CD14-positive monocyte (primary cell): ENCODE measurements at regions not wholly inside any gene's neighbourhood (a gene's known extent, or its start where the extent isn't known, plus 50 kb on each side); places are given as distances from the start of the nearest gene placed in this dataset.
A peak's percentile ranks its signal among the peaks of the same experiment; 100 is the strongest.
"Not testable (repeated sequence)": the region's sequence is repeated elsewhere in the genome, so short reads cannot be mapped to it uniquely, and the experiment has no call there.

Experiments
- DNase-seq, 3 donors: peaks; one replicate each; pipeline ENCODE4 v3.0.0-alpha.2; 2011 to 2022
- H2AFZ ChIP-seq: 2 replicates; pipeline ENCODE4 v1.6.0; 2012; ENCODE audit warnings: mild to moderate bottlenecking, low read depth, low read length, inconsistent platforms; ENCODE audit not compliant: insufficient read depth, poor library complexity, severe bottlenecking
- H3K27ac ChIP-seq, 2 donors: 1 replicate in 1 of 2; 2 replicates in 1 of 2; pipeline ENCODE4 v1.5.1; 2012 to 2013; ENCODE audit warnings: low read length in 2 of 2, control low read depth in 1 of 2, inconsistent platforms in 1 of 2, low read depth in 1 of 2, mild to moderate bottlenecking in 1 of 2
- H3K27me3 ChIP-seq, 2 donors: one replicate each; pipeline versions ENCODE4 v1.6.0 to v1.6.1; 2011 to 2013; ENCODE audit warnings: low read length in 2 of 2; ENCODE audit not compliant: control insufficient read depth in 2 of 2, insufficient read depth in 2 of 2
- H3K36me3 ChIP-seq, 2 donors: replicated peaks in 1 of 2; 1 replicate in 1 of 2; 2 replicates in 1 of 2; pipeline versions ENCODE4 v1.5.1 to v1.6.1; 2012 to 2013; ENCODE audit warnings: low read length in 2 of 2, control low read depth in 1 of 2, inconsistent platforms in 1 of 2, mild to moderate bottlenecking in 1 of 2; ENCODE audit not compliant: insufficient read depth in 2 of 2, control insufficient read depth in 1 of 2
- H3K4me1 ChIP-seq, 2 donors: 1 replicate in 1 of 2; 2 replicates in 1 of 2; pipeline versions ENCODE4 v1.5.1 to v1.6.1; 2012 to 2013; ENCODE audit warnings: low read length in 2 of 2, control low read depth in 1 of 2, inconsistent platforms in 1 of 2, mild to moderate bottlenecking in 1 of 2, moderate library complexity in 1 of 2; ENCODE audit not compliant: insufficient read depth in 2 of 2, control insufficient read depth in 1 of 2
- H3K4me2 ChIP-seq: replicated peaks from 2 replicates; pipeline ENCODE3; 2012; ENCODE audit warnings: low read length, moderate library complexity, mild to moderate bottlenecking; ENCODE audit not compliant: poor library complexity, severe bottlenecking; ENCODE audit errors: extremely low read depth
- H3K4me3 ChIP-seq, 3 experiments: fragments of 200-600 bp in 1 of 3; sonication (generic) in 1 of 3; replicated peaks in 1 of 3; 1 replicate in 2 of 3; 2 replicates in 1 of 3; pipeline ENCODE4 v1.5.1; 2011 to 2013; ENCODE audit warnings: low read length in 3 of 3, mild to moderate bottlenecking in 3 of 3, control low read depth in 2 of 3, low read depth in 2 of 3, inconsistent platforms in 1 of 3, moderate library complexity in 1 of 3
- H3K79me2 ChIP-seq: 2 replicates; pipeline ENCODE4 v1.6.0; 2012; ENCODE audit warnings: mild to moderate bottlenecking, control low read depth, inconsistent platforms, low read length, moderate library complexity; ENCODE audit not compliant: insufficient read depth
- H3K9ac ChIP-seq: 2 replicates; pipeline ENCODE4 v1.6.0; 2017; ENCODE audit warnings: low read length, mild to moderate bottlenecking; ENCODE audit not compliant: insufficient read depth, poor library complexity, severe bottlenecking
- H3K9me3 ChIP-seq, 2 donors: replicated peaks in 1 of 2; 1 replicate in 1 of 2; 2 replicates in 1 of 2; pipeline versions ENCODE4 v1.5.1 to v1.6.1; 2012 to 2013; ENCODE audit warnings: low read length in 2 of 2, control low read depth in 1 of 2; ENCODE audit not compliant: control insufficient read depth in 1 of 2, insufficient read depth in 1 of 2
- H4K20me1 ChIP-seq: 2 replicates; pipeline ENCODE4 v1.6.0; 2012; ENCODE audit warnings: mild to moderate bottlenecking, low read length, control low read depth, moderate library complexity; ENCODE audit not compliant: insufficient read depth
- H3K27ac Mint-ChIP-seq, 7 donors: one replicate each; pipeline ENCODE4 v1.8.0; 2020; ENCODE audit warnings: mild to moderate bottlenecking in 7 of 7, mixed read lengths in 7 of 7, moderate library complexity in 6 of 7, inconsistent platforms in 2 of 7
- H3K27me3 Mint-ChIP-seq, 3 donors: one replicate each; pipeline ENCODE4 v1.8.0; 2021 to 2022; ENCODE audit warnings: low read depth in 3 of 3, mild to moderate bottlenecking in 3 of 3, mixed read lengths in 3 of 3, moderate library complexity in 3 of 3, inconsistent platforms in 1 of 3
- H3K36me3 Mint-ChIP-seq, 2 donors: one replicate each; pipeline ENCODE4 v1.8.0; 2020; ENCODE audit warnings: mixed read lengths in 2 of 2, inconsistent platforms in 1 of 2, mild to moderate bottlenecking in 1 of 2
- H3K4me1 Mint-ChIP-seq: one replicate; pipeline ENCODE4 v1.8.0; 2020; ENCODE audit warnings: mild to moderate bottlenecking, mixed read lengths
- H3K4me3 Mint-ChIP-seq, 2 donors: one replicate each; pipeline ENCODE4 v1.8.0; 2020; ENCODE audit warnings: mild to moderate bottlenecking in 2 of 2, mixed read lengths in 2 of 2, moderate library complexity in 1 of 2
- H3K9me3 Mint-ChIP-seq, 7 donors: one replicate each; pipeline ENCODE4 v1.8.0; 2020 to 2022; ENCODE audit warnings: mixed read lengths in 7 of 7, mild to moderate bottlenecking in 6 of 7, moderate library complexity in 6 of 7, inconsistent platforms in 2 of 7
- CTCF ChIP-seq: fragments of 200-600 bp; IDR thresholded peaks from one replicate; pipeline ENCODE4 v1.8.0; 2022; ENCODE audit warnings: antibody characterized with exemption, mild to moderate bottlenecking
- WGBS: methylation state at CpG from one replicate; pipeline ENCODE4 v1.1.5; 2013; ENCODE audit warnings: missing lambda C conversion rate; ENCODE audit not compliant: insufficient coverage; 5-methylcytosine and 5-hydroxymethylcytosine counted together
- intact Hi-C, 2 donors: fragments of 100-400 bp; cut with micrococcal nuclease; formaldehyde crosslinking; loops; one replicate each; pipeline versions ENCODE4 v1.15.0 to v1.15.1; 2023

GRCh38 chr15:69616558-69616957, 163.9 kb downstream of the RPLP1 start:
- H2AFZ ChIP-seq, result no peak overlapping the region
- no peak overlapping the region for H3K27ac Mint-ChIP-seq

GRCh38 chr15:69617144-69617543, 164.5 kb downstream of the RPLP1 start:
- Mint-ChIP-seq H3K4me1 (peaks cover 24% of the 10 kb centered on the region), H3K27ac (peak overlapping the region in 1 of 7 donors; percentile 49)
- DNase-seq, H3K9me3 ChIP-seq, H3K36me3 Mint-ChIP-seq, H4K20me1 ChIP-seq, H3K4me2 ChIP-seq, H3K27me3 Mint-ChIP-seq, intact Hi-C loops, H3K9ac ChIP-seq, H3K36me3 ChIP-seq, H3K27me3 ChIP-seq, H2AFZ ChIP-seq, H3K79me2 ChIP-seq, H3K27ac ChIP-seq, H3K4me3 Mint-ChIP-seq, H3K4me3 ChIP-seq, H3K9me3 Mint-ChIP-seq: not testable (repeated sequence)
- WGBS, result no CpG with 5 or more reads among the region's 4 CpGs
- H3K4me1 ChIP-seq, result peaks cover 12 to 15% of the 10 kb centered on the region in 2 donors

More at GRCh38 chr15:69616558-69616957, 163.9 kb downstream of the RPLP1 start:
- Histone ChIP-seq H3K9me3 (no peaks in the 10 kb centered on the region), H3K9ac (no peak overlapping the region), H3K4me1 (peaks cover 18 to 20% of the 10 kb centered on the region in 2 donors), H3K27me3 (no peaks in the 10 kb centered on the region), H3K4me2 (no peak overlapping the region), H3K79me2 (no peaks in the 10 kb centered on the region), H3K27ac (no peak overlapping the region), H4K20me1 (no peaks in the 10 kb centered on the region), H3K36me3 (no peaks in the 10 kb centered on the region), H3K4me3 (no peak overlapping the region)
- Mint-ChIP-seq H3K36me3 (no peaks in the 10 kb centered on the region), H3K9me3 (peaks cover 0 to 3% (median 0%) of the 10 kb centered on the region in 7 donors), H3K4me1 (peaks cover 26% of the 10 kb centered on the region), H3K4me3 (no peak overlapping the region), H3K27me3 (peaks cover 2 to 3% (median 2%) of the 10 kb centered on the region in 3 donors)
- TF ChIP-seq CTCF, result no peak
- no CpG with 5 or more reads among the region's 3 CpGs for WGBS
- intact Hi-C loops, result no loop called here
- no peak for DNase-seq
